Activated T-helper 2 cell treated with anti-CD3 and anti-CD28 coated beads, Interferon-gamma antibody, Interleukin-2, Interleukin-4, amounts not matched to agents 10 μg/mL and 5 μg/mL and 100 μg/mL, durations not matched to agents 14 hours and 24 hours and 36 hours (primary cell): ENCODE measurements at regions not wholly inside any gene's neighbourhood (a gene's known extent, or its start where the extent isn't known, plus 50 kb on each side); places are given as distances from the start of the nearest gene placed in this dataset.

Experiments
- DNase-seq: peaks from one replicate; pipeline ENCODE4 v3.0.0; 2021; ENCODE audit warnings: low spot score
- H3K27ac Mint-ChIP-seq: one replicate; pipeline ENCODE4 v1.8.0; 2021; ENCODE audit warnings: mixed read lengths
- H3K27me3 Mint-ChIP-seq: one replicate; pipeline ENCODE4 v1.8.0; 2021; ENCODE audit warnings: low read depth, mixed read lengths
- H3K36me3 Mint-ChIP-seq: one replicate; pipeline ENCODE4 v1.8.0; 2021; ENCODE audit warnings: low read depth, mixed read lengths
- H3K4me1 Mint-ChIP-seq: one replicate; pipeline ENCODE4 v1.8.0; 2021; ENCODE audit warnings: low read depth, mixed read lengths
- H3K4me3 Mint-ChIP-seq: one replicate; pipeline ENCODE4 v1.8.0; 2021; ENCODE audit warnings: low read depth, mild to moderate bottlenecking, moderate library complexity, mixed read lengths
- H3K9me3 Mint-ChIP-seq: one replicate; pipeline ENCODE4 v1.8.0; 2021; ENCODE audit warnings: mixed read lengths
- intact Hi-C: fragments of 100-400 bp; cut with micrococcal nuclease; formaldehyde crosslinking; loops from one replicate; pipeline ENCODE4 v1.15.1; 2023

DNA sequence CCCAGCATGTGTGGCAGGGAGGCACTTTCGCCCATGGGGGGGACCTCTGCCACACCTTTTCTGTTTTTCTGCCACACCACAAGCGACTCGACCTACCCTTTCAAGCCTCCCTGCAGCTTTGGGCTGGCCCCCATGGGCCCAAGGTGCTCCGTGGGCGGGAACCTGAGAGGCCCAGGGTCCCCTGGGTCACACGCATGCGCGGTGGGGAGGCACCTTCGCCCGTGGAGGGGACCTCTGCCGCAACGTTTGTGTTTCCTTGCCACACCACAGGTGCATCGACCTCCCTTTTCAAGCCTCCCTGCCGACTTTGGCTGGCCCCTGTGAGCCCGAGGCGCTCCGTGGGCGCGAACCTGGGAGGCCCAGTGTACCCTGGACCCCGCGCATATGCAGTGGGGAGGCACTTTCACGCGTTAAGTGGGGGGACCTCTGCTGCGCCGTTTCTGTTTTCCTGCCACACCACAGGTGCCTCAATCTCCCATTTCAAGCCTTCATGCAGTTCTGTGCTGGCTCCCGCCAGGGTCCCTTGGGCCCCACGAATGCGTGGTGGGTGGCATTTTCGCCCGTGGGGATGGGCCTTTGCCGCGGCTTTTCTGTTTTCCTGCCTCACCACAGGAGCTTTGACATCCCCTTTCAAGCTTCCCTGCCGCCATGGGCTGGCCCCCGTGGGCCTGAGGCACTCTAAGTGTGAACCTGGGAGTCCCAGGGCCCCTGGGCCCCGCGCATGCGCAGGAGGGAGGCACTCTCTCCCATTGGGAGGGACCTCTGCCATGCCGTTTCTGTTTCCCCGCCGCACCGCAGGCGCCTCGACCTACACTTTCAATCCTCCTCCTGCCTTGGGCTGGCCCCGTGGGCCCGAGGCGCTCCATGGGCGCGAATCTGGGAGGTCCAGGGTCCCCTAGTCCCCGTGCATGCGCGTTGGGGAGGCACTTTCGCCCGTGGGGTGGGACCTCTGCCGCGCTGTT is 332.2 kb downstream of the ALG10 start:
- no peak overlapping the region for H3K4me3 Mint-ChIP-seq
- H3K27me3 Mint-ChIP-seq: no peaks in the 10 kb centered on the region
- no peaks in the 10 kb centered on the region for H3K9me3 Mint-ChIP-seq
- intact Hi-C loops: no loop called here
- H3K36me3 Mint-ChIP-seq: no peaks in the 10 kb centered on the region
- no peak overlapping the region for H3K27ac Mint-ChIP-seq
- DNase-seq: no peak
- no peaks in the 10 kb centered on the region for H3K4me1 Mint-ChIP-seq

DNA sequence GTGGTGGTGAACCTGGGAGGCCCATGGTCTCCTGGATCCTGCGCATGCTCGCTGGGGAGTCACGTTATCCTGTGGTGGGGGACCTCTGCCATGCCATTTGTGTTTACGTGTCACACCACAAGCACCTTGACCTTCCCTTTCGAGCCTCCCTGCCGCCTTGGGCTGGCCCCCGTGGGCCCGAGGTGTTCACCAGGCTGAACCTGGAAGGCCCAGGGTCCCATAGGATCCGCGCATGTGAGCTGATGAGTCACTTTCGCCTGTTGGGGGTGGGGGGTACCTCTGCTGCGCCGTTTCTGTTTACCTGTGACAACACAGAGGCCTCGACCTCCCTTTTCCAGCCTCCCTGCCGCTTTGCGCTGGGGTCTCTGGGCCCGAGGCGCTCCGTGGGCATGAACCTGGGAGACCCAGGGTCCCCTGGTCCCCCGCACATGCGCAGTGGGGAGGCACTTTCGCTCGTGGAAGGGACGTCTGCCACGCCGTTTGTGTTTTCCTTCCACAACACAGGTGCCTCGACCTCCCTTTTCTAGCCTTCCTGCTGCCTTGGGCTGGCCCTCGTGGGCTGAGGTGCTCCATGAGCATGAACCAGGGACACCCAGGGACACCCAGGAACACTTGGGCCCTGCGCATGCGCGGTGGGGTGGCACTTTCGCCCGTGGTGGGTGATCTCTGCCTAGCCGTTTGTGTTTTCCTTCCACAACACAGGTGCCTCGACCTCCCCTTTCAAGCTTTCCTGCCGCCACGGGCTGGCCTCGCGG is 334.1 kb downstream of the ALG10 start:
- no peak overlapping the region for H3K4me3 Mint-ChIP-seq
- H3K36me3 Mint-ChIP-seq: no peaks in the 10 kb centered on the region
- H3K4me1 Mint-ChIP-seq: no peaks in the 10 kb centered on the region
- H3K9me3 Mint-ChIP-seq: no peaks in the 10 kb centered on the region
- no peaks in the 10 kb centered on the region for H3K27me3 Mint-ChIP-seq
- DNase-seq: no peak
- intact Hi-C loops: no loop called here
- H3K27ac Mint-ChIP-seq: no peak overlapping the region

- no peaks in the 10 kb centered on the region for H3K27me3 Mint-ChIP-seq
- no peaks in the 10 kb centered on the region for H3K9me3 Mint-ChIP-seq
- H3K4me3 Mint-ChIP-seq: no peak overlapping the region
- H3K4me1 Mint-ChIP-seq: no peaks in the 10 kb centered on the region
- intact Hi-C loops: no loop called here
- H3K27ac Mint-ChIP-seq: no peak overlapping the region
- DNase-seq: no peak
- H3K36me3 Mint-ChIP-seq: no peaks in the 10 kb centered on the region
Measured at GRCh38 chr12:34357791-34358190, 335.5 kb downstream of the ALG10 start.

DNA sequence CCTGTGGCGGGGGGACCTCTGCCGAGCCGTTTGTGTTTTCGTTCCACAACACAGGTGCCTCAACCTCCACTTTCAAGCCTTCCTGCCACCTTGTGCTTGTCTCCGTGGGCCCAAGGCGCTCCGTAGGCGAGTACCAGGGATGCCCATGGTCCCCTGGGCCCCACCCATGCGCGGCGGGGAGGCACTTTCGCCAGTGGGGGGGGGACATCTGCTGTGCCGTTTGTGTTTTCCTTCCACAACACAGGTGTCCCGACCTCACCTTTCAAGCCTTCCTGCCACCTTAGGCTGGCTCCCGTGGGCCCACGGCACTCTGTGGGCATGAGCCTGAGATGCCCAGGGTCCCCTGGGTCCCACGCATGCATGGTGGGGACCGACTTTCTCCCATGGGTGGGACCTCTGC is 335.9 kb downstream of the ALG10 start:
- intact Hi-C loops: no loop called here
- Mint-ChIP-seq H3K27me3 (no peaks in the 10 kb centered on the region), H3K27ac (no peak overlapping the region), H3K9me3 (no peaks in the 10 kb centered on the region), H3K36me3 (no peaks in the 10 kb centered on the region), H3K4me1 (no peaks in the 10 kb centered on the region), H3K4me3 (no peak overlapping the region)
- no peak for DNase-seq

- no peak overlapping the region for H3K27ac Mint-ChIP-seq
- no peaks in the 10 kb centered on the region for H3K36me3 Mint-ChIP-seq
- peaks cover 23% of the 10 kb centered on the region for H3K9me3 Mint-ChIP-seq
- no peaks in the 10 kb centered on the region for H3K4me1 Mint-ChIP-seq
- no peaks in the 10 kb centered on the region for H3K27me3 Mint-ChIP-seq
- no peak overlapping the region for H3K4me3 Mint-ChIP-seq
- intact Hi-C loops: no loop called here
- no peak for DNase-seq
Measured at GRCh38 chr12:34361721-34362316, 339.5 kb downstream of the ALG10 start.

DNA sequence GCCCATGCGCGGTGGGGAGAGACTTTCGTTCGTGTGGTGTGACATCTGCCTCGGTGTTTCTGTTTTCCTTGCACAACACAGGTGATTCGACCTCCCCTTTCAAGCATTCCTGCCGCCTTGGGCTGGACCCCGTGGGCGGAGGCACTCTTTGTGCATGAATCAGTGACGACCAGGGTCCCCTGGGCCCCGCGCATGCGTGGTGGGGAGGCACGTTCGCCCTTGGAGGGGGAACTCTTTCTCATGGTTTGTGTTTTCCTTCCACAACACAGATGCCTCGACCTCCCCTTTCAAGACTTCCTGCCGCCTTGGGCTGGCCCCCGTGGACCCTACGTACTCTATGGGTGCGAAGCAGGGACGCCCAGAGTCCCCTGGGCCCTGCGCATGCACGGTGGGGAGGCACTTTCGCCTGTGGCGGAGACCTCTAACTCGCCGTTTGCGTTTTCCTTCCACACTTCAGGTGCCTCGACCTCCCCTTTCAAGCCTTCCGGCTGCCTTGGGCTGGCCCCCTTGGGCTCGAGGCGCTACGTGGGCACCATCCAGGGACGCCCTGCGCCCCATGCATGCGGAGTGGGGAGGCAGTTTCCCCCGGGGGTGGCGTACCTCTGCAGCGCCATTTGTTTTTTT is 340.9 kb downstream of the ALG10 start:
- no peak for DNase-seq
- Mint-ChIP-seq H3K27ac (no peak overlapping the region), H3K36me3 (no peaks in the 10 kb centered on the region), H3K9me3 (peaks cover 27% of the 10 kb centered on the region), H3K27me3 (no peaks in the 10 kb centered on the region), H3K4me1 (no peaks in the 10 kb centered on the region), H3K4me3 (no peak overlapping the region)
- intact Hi-C loops: no loop called here

DNA sequence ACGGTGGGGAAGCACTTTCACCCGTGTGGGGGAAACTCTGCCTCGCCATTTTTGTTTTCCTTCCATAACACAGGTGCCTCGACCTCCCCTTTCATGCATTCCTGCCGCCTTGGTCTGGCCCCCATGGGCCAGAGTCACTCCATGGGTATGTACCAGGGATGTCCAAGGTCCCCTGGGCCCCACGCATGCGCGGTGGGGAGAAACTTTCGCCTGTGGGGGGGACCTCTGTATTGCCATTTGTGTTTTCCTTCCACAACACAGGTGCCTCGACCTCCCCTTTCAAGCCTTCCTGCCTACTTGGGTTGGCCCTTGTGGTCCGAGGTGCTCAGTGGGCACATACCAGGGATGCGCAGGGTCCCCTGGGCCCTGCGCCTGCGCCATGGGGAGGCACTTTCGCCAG is 345.8 kb downstream of the ALG10 start:
- H3K4me3 Mint-ChIP-seq: no peak overlapping the region
- peaks cover 40% of the 10 kb centered on the region for H3K9me3 Mint-ChIP-seq
- H3K4me1 Mint-ChIP-seq: no peaks in the 10 kb centered on the region
- H3K36me3 Mint-ChIP-seq: no peaks in the 10 kb centered on the region
- no peak overlapping the region for H3K27ac Mint-ChIP-seq
- intact Hi-C loops: no loop called here
- DNase-seq: no peak
- H3K27me3 Mint-ChIP-seq: no peaks in the 10 kb centered on the region

GRCh38 chr12:34371050-34371449 is 348.8 kb downstream of the ALG10 start:
- no peak for DNase-seq
- Mint-ChIP-seq H3K4me3 (no peak overlapping the region), H3K27me3 (no peaks in the 10 kb centered on the region), H3K27ac (no peak overlapping the region), H3K36me3 (no peaks in the 10 kb centered on the region), H3K9me3 (peaks cover 37% of the 10 kb centered on the region), H3K4me1 (no peaks in the 10 kb centered on the region)
- intact Hi-C loops: no loop called here

DNA sequence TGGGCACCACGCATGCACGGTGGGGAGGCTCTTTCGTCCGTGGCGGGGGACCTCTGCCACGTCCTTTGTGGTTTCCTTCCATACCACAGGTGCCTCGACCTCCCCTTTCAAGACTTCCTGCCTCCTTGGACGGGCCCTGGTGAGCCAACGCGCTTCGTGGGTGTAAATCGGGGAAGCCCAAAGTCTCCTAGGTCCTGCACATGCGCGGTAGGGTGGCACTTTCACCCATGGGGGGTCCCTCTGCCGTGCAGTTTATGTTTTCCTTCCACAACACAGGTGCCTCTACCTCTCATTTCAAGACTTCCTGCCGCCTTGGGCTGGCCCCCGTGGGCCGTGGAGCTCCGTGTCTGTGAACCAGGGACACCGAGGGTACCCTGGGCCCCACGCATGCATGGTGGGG is 349.7 kb downstream of the ALG10 start:
- no peak overlapping the region for H3K27ac Mint-ChIP-seq
- intact Hi-C loops: no loop called here
- no peaks in the 10 kb centered on the region for H3K27me3 Mint-ChIP-seq
- no peak overlapping the region for H3K4me3 Mint-ChIP-seq
- no peak for DNase-seq
- peaks cover 38% of the 10 kb centered on the region for H3K9me3 Mint-ChIP-seq
- H3K4me1 Mint-ChIP-seq: no peaks in the 10 kb centered on the region
- no peaks in the 10 kb centered on the region for H3K36me3 Mint-ChIP-seq

DNA sequence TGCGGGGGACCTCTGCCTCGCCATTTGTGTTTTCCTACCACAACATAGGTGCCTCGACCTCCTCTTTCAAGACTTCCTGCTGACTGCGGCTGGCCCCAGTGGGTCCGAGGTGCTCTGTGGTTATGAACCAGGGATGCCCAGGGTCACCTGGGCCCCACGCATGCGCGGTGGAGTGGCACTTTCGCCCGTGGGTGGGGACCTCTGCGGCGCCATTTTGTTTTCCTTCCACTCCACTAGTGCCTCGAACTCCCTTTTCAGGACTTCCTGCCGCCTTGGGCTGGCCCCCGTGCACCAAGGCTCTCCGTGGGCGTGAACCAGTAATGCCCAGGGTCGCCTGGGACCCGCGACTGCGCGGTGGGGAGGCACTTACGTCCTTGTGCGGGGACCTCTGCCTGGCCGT is 351.6 kb downstream of the ALG10 start:
- DNase-seq: no peak
- no peak overlapping the region for H3K27ac Mint-ChIP-seq
- H3K4me3 Mint-ChIP-seq: no peak overlapping the region
- intact Hi-C loops: no loop called here
- no peaks in the 10 kb centered on the region for H3K36me3 Mint-ChIP-seq
- H3K9me3 Mint-ChIP-seq: peaks cover 45% of the 10 kb centered on the region
- no peaks in the 10 kb centered on the region for H3K4me1 Mint-ChIP-seq
- no peaks in the 10 kb centered on the region for H3K27me3 Mint-ChIP-seq

GRCh38 chr12:34376133-34376799 is 354.0 kb downstream of the ALG10 start:
- Mint-ChIP-seq H3K9me3 (peaks cover 50% of the 10 kb centered on the region), H3K36me3 (peaks cover 4% of the 10 kb centered on the region), H3K4me1 (no peaks in the 10 kb centered on the region), H3K27me3 (no peaks in the 10 kb centered on the region), H3K4me3 (no peak overlapping the region), H3K27ac (no peak overlapping the region)
- DNase-seq: no peak
- intact Hi-C loops: no loop called here

DNA sequence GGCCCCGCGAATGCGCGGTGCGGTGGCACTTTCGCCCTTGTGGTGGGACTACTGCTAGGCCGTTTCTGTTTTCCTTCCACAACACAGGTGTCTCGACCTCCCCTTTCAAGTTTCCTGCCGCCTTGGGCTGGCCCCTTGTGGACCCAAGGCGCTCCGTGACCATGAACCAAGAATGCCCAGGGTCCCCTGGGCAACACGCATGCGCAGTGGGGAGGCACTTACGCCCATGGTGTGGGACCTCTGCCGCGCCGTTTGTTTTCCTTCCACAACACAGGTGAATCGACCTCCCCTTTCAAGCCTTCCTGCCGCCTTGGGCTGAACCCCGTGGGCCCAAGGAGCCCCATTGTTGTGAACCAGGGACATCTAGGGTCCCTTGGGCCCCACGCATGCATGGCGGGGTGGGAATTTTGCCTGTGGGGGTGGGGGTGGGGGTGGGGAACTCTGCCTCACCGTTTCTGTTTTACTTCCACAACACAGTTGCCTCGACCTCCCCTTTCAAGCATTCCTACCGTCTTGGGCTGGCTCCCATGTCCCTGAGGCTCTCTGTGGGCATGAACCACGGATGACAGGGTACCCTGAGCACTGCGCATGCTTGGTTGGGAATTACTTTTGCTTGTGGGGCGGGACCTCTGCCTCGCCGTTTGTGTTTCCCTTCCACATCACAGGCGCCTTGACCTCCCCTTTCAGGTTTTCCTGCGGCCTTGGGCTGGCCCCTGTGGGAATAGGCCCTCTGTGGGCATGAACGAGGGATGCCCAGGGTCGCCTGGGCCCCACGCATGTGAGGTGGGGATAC is 355.1 kb downstream of the ALG10 start:
- Mint-ChIP-seq H3K9me3 (peaks cover 56% of the 10 kb centered on the region), H3K36me3 (peaks cover 4% of the 10 kb centered on the region), H3K27me3 (no peaks in the 10 kb centered on the region), H3K4me3 (no peak overlapping the region), H3K27ac (no peak overlapping the region), H3K4me1 (no peaks in the 10 kb centered on the region)
- intact Hi-C loops: no loop called here
- DNase-seq: no peak
